ENCODE measurements at regions not wholly inside any gene's neighbourhood (a gene's known extent, or its start where the extent isn't known, plus 50 kb on each side); places are given as distances from the start of the nearest gene placed in this dataset.

GRCh38 chr5:164350236-164350635 is 844.8 kb downstream of the MAT2B start:
- no peak for TF ChIP-seq CTCF (IDR thresholded peaks at IDR 0.05; ENCODE audit: insufficient read depth, low read length, poor library complexity, severe bottlenecking)
- no peak for TF ChIP-seq EZH2phosphoT487 (conservative IDR thresholded peaks at IDR 0.05; ENCODE audit: low read length)

Data from SU-DHL-6 (cell line).